H9 (cell line): ENCODE measurements at regions not wholly inside any gene's neighbourhood (a gene's known extent, or its start where the extent isn't known, plus 50 kb on each side); places are given as distances from the start of the nearest gene placed in this dataset.

Experiments
- DNase-seq: peaks from one replicate; pipeline ENCODE4 v3.0.0-alpha.2; 2017
- H2AFZ ChIP-seq: one replicate; pipeline ENCODE4 v1.6.1; 2013; ENCODE audit warnings: mild to moderate bottlenecking, low read length, control low read depth, moderate library complexity
- H2AK5ac ChIP-seq: 2 replicates; pipeline ENCODE4 v1.6.1; 2013; ENCODE audit warnings: low read length, control low read depth, mixed read lengths; ENCODE audit not compliant: insufficient read length
- H2BK120ac ChIP-seq: one replicate; pipeline ENCODE4 v1.6.1; 2013; ENCODE audit warnings: low read depth, mild to moderate bottlenecking, low read length, control low read depth, inconsistent platforms; ENCODE audit not compliant: poor library complexity, severe bottlenecking
- H2BK12ac ChIP-seq: 2 replicates; pipeline ENCODE4 v1.6.1; 2013; ENCODE audit warnings: low read length, control low read depth, mixed read lengths, low read depth; ENCODE audit not compliant: insufficient read length
- H2BK15ac ChIP-seq: 2 replicates; pipeline ENCODE4 v1.6.1; 2013; ENCODE audit warnings: low read depth, low read length, control low read depth
- H2BK20ac ChIP-seq: one replicate; pipeline ENCODE4 v1.6.1; 2013; ENCODE audit warnings: low read depth, mild to moderate bottlenecking, low read length, control low read depth, inconsistent platforms; ENCODE audit not compliant: poor library complexity, severe bottlenecking
- H2BK5ac ChIP-seq: 2 replicates; pipeline ENCODE4 v1.6.1; 2013; ENCODE audit warnings: low read length, control low read depth, mixed read lengths; ENCODE audit not compliant: insufficient read length
- H3K14ac ChIP-seq: 2 replicates; pipeline ENCODE4 v1.6.1; 2013; ENCODE audit warnings: low read length, control low read depth; ENCODE audit not compliant: insufficient read depth
- H3K18ac ChIP-seq: 2 replicates; pipeline ENCODE4 v1.6.1; 2013; ENCODE audit warnings: low read depth, mild to moderate bottlenecking, mixed read lengths, low read length, control low read depth; ENCODE audit not compliant: insufficient read length
- H3K23ac ChIP-seq: 2 replicates; pipeline ENCODE4 v1.6.1; 2013; ENCODE audit warnings: low read length, control low read depth, mixed read lengths, low read depth; ENCODE audit not compliant: insufficient read length
- H3K23me2 ChIP-seq: 2 replicates; pipeline ENCODE4 v1.6.1; 2013; ENCODE audit warnings: low read depth, mild to moderate bottlenecking, mixed read lengths, low read length, control low read depth; ENCODE audit not compliant: insufficient read length, poor library complexity, severe bottlenecking
- H3K27ac ChIP-seq: 2 replicates; pipeline ENCODE4 v1.5.1; 2013; ENCODE audit warnings: low read length, control low read depth, mixed read lengths, low read depth; ENCODE audit not compliant: insufficient read length
- H3K27me3 ChIP-seq: 2 replicates; pipeline ENCODE4 v1.6.1; 2013; ENCODE audit warnings: low read length, control low read depth, inconsistent platforms; ENCODE audit not compliant: insufficient read depth
- H3K4ac ChIP-seq: 2 replicates; pipeline ENCODE4 v1.6.1; 2013; ENCODE audit warnings: low read depth, mild to moderate bottlenecking, control low read depth, inconsistent platforms, low read length, moderate library complexity
- H3K4me1 ChIP-seq: 2 replicates; pipeline ENCODE4 v1.6.1; 2013; ENCODE audit warnings: low read length, control low read depth, inconsistent platforms; ENCODE audit not compliant: insufficient read depth
- H3K4me2 ChIP-seq: 2 replicates; pipeline ENCODE4 v1.6.1; 2013; ENCODE audit warnings: low read length, control low read depth, mixed read lengths; ENCODE audit not compliant: insufficient read length, insufficient read depth
- H3K56ac ChIP-seq: 2 replicates; pipeline ENCODE4 v1.6.1; 2013; ENCODE audit warnings: low read depth, mild to moderate bottlenecking, mixed read lengths, low read length, control low read depth; ENCODE audit not compliant: insufficient read length
- H3K79me1 ChIP-seq: 2 replicates; pipeline ENCODE4 v1.6.1; 2013; ENCODE audit warnings: low read depth, mild to moderate bottlenecking, moderate library complexity, low read length, control low read depth, inconsistent platforms; ENCODE audit not compliant: insufficient read depth, poor library complexity, severe bottlenecking
- H3K79me2 ChIP-seq: 2 replicates; pipeline ENCODE4 v1.6.1; 2013; ENCODE audit warnings: low read length, control low read depth, inconsistent platforms; ENCODE audit not compliant: insufficient read depth
- H3K9ac ChIP-seq: 2 replicates; pipeline ENCODE4 v1.6.1; 2013; ENCODE audit warnings: low read length, control low read depth, mixed read lengths; ENCODE audit not compliant: insufficient read length; ENCODE audit errors: extremely low read depth
- H3K9me3 ChIP-seq: one replicate; pipeline ENCODE4 v1.6.1; 2013; ENCODE audit warnings: low read depth, low read length, inconsistent platforms; ENCODE audit not compliant: control insufficient read depth
- H3T11ph ChIP-seq: one replicate; pipeline ENCODE4 v1.6.1; 2013; ENCODE audit warnings: mild to moderate bottlenecking, low read length, control low read depth, inconsistent platforms
- H4K20me1 ChIP-seq: one replicate; pipeline ENCODE4 v1.6.1; 2013; ENCODE audit not compliant: control insufficient read depth, insufficient read length, insufficient read depth
- H4K5ac ChIP-seq: 2 replicates; pipeline ENCODE4 v1.6.1; 2013; ENCODE audit warnings: low read depth, mild to moderate bottlenecking, mixed read lengths, low read length, control low read depth; ENCODE audit not compliant: insufficient read length
- H4K8ac ChIP-seq: replicated peaks from 2 replicates; pipeline ENCODE4 v1.6.1; 2013; ENCODE audit warnings: low read length, control low read depth, mixed read lengths, low read depth; ENCODE audit not compliant: insufficient read length
- H4K91ac ChIP-seq: 2 replicates; pipeline ENCODE4 v1.6.1; 2013; ENCODE audit warnings: low read depth, mild to moderate bottlenecking, moderate library complexity, mixed read lengths, low read length, control low read depth; ENCODE audit not compliant: insufficient read length
- H3K27ac Mint-ChIP-seq, 3 experiments: 2 replicates in 2 of 3; 3 replicates in 1 of 3; pipeline ENCODE4 v1.8.0; 2020 to 2021; ENCODE audit warnings: mixed read lengths in 3 of 3, mild to moderate bottlenecking in 1 of 3, moderate library complexity in 1 of 3
- H3K27me3 Mint-ChIP-seq: 2 replicates; pipeline ENCODE4 v1.8.0; 2021; ENCODE audit warnings: low read depth, mild to moderate bottlenecking, moderate library complexity, mixed read lengths
- H3K36me3 Mint-ChIP-seq, 3 experiments: 2 replicates in 2 of 3; 3 replicates in 1 of 3; pipeline ENCODE4 v1.8.0; 2020 to 2021; ENCODE audit warnings: low read depth in 3 of 3, mixed read lengths in 3 of 3; ENCODE audit not compliant: insufficient read depth in 1 of 3
- H3K4me1 Mint-ChIP-seq, 2 experiments: 2 replicates each; pipeline ENCODE4 v1.8.0; 2020; ENCODE audit warnings: mixed read lengths in 2 of 2
- H3K4me3 Mint-ChIP-seq, 2 experiments: 2 replicates in 1 of 2; 3 replicates in 1 of 2; pipeline ENCODE4 v1.8.0; 2020 to 2021; ENCODE audit warnings: mild to moderate bottlenecking in 2 of 2, mixed read lengths in 2 of 2, moderate library complexity in 1 of 2
- H3K9me3 Mint-ChIP-seq, 2 experiments: 2 replicates in 1 of 2; 3 replicates in 1 of 2; pipeline ENCODE4 v1.8.0; 2020; ENCODE audit warnings: mild to moderate bottlenecking in 2 of 2, mixed read lengths in 2 of 2, moderate library complexity in 1 of 2
- WGBS: extraction: QIAGEN DNeasy Blood & Tissue Kit; methylation state at CpG from one replicate; pipeline ENCODE4 v1.1.7; 2013; ENCODE audit warnings: missing lambda C conversion rate, low lambda C conversion rate, mixed read lengths; ENCODE audit not compliant: insufficient read length; ENCODE audit errors: extremely low coverage; 5-methylcytosine and 5-hydroxymethylcytosine counted together
- TF ChIP-seq, protein P1 (sequence below): fragments of 200-600 bp; sonication (generic); conservative IDR thresholded peaks from 3 replicates; pipeline ENCODE4 v1.8.0; 2021; ENCODE audit warnings: antibody characterized with exemption, mild to moderate bottlenecking

DNA sequence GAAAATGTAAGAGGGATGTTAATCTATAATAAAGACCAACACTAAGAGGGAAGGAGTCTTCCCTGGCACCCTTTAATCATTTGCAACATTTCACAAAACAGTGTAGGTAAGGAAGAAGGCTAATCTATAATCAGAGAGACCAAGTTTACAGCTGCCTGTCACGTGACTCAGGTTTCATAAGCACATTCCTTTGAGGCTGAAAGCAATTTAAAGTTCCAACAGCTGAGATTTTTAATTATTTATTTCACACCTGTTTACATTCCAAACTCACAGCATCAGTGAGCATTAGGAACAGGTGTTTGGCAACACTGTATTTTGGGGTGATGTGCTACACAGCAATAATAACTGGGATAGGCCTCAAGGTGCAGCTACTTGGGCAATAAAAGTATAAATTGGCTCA lies 75.7 kb upstream of the PGBD5 start:
- Mint-ChIP-seq H3K4me3 (no peak overlapping the region), H3K27ac (no peak overlapping the region), H3K36me3 (peaks cover 3 to 14% (median 5%) of the 10 kb centered on the region in 3 experiments; a peak in 6 of 7 replicates), H3K27me3 (peaks cover 17% of the 10 kb centered on the region), H3K9me3 (peaks cover 17 to 20% of the 10 kb centered on the region in 2 experiments), H3K4me1 (peaks cover 4 to 6% of the 10 kb centered on the region in 2 experiments; a peak in 3 of 4 replicates)
- Histone ChIP-seq H2BK120ac (no peak overlapping the region), H3K79me2 (no peaks in the 10 kb centered on the region), H3K27ac (no peak overlapping the region), H3K4me1 (no peaks in the 10 kb centered on the region), H4K8ac (no peak overlapping the region), H2BK20ac (no peak overlapping the region), H3K27me3 (no peaks in the 10 kb centered on the region), H2AK5ac (no peak overlapping the region), H4K20me1 (no peaks in the 10 kb centered on the region), H3T11ph (no peak overlapping the region), H3K4ac (no peak overlapping the region), H3K9ac (no peak overlapping the region), H3K23ac (no peak overlapping the region), H3K14ac (no peak overlapping the region), H3K9me3 (peaks cover 4% of the 10 kb centered on the region), H3K4me2 (no peak overlapping the region), H2BK5ac (no peak overlapping the region), H3K56ac (no peak overlapping the region), H2BK15ac (no peak overlapping the region), H4K91ac (no peak overlapping the region), H2BK12ac (no peak overlapping the region), H3K23me2 (no peaks in the 10 kb centered on the region), H4K5ac (no peak overlapping the region), H3K18ac (no peak overlapping the region), H2AFZ (no peak overlapping the region), H3K79me1 (no peaks in the 10 kb centered on the region)
- DNase-seq = no peak
- TF ChIP-seq, protein P1, sequence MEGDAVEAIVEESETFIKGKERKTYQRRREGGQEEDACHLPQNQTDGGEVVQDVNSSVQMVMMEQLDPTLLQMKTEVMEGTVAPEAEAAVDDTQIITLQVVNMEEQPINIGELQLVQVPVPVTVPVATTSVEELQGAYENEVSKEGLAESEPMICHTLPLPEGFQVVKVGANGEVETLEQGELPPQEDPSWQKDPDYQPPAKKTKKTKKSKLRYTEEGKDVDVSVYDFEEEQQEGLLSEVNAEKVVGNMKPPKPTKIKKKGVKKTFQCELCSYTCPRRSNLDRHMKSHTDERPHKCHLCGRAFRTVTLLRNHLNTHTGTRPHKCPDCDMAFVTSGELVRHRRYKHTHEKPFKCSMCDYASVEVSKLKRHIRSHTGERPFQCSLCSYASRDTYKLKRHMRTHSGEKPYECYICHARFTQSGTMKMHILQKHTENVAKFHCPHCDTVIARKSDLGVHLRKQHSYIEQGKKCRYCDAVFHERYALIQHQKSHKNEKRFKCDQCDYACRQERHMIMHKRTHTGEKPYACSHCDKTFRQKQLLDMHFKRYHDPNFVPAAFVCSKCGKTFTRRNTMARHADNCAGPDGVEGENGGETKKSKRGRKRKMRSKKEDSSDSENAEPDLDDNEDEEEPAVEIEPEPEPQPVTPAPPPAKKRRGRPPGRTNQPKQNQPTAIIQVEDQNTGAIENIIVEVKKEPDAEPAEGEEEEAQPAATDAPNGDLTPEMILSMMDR = no peak
- WGBS = no CpG with 5 or more reads among the region's 1 CpG
